HCT116 (cell line): ENCODE measurements at regions not wholly inside any gene's neighbourhood (a gene's known extent, or its start where the extent isn't known, plus 50 kb on each side); places are given as distances from the start of the nearest gene placed in this dataset.

Source experiments
- ATAC-seq: fragments of 200-7000 bp; cut with Tn5 transposase; 2 replicates; pipeline ENCODE4 v1.9.1; 2020; ENCODE audit warnings: mild to moderate bottlenecking, moderate library complexity
- BruUV-seq: library from RNA; stranded (reverse); fragments of 400-500 nt; replicated peaks from 2 replicates; lab custom pipeline; 2021; lab: Mats Ljungman, UMichigan
- CTCF ChIA-PET: fragments of 300-600 bp; sonication (Branson Sonifier 250); formaldehyde crosslinking; loops from one replicate; lab custom pipeline; 2021; ENCODE audit warnings: antibody characterized with exemption; lab: Charles Lee
- POLR2A ChIA-PET: fragments of 300-600, 350-600 bp; sonication (Branson Sonifier 250); formaldehyde crosslinking; loops from one replicate; lab custom pipeline; 2021; ENCODE audit warnings: antibody characterized with exemption; lab: Charles Lee
- RAD21 ChIA-PET, 2 experiments: fragments of 300-600 bp; sonication (Branson Sonifier 250); formaldehyde crosslinking; loops; one replicate each; lab custom pipeline; 2023; ENCODE audit warnings: low total read pairs in 2 of 2; ENCODE audit not compliant: uncharacterized antibody in 2 of 2, unreplicated experiment in 2 of 2, low non-redundant PET in 1 of 2; lab: Charles Lee
- DNase-seq: peaks from one replicate; pipeline ENCODE4 v3.0.0-alpha.2; 2010; ENCODE audit warnings: low read depth, low spot score
- H2AFZ ChIP-seq: fragments of 200-600 bp; shearing (Covaris generic), sonication (generic); 2 replicates; pipeline ENCODE4 v1.6.1; 2017; ENCODE audit warnings: low read depth, mixed run types, mixed read lengths, antibody characterized with exemption, low read length; ENCODE audit not compliant: poor library complexity, severe bottlenecking
- H3K27ac ChIP-seq: 2 replicates; pipeline ENCODE4 v1.5.1; 2012; ENCODE audit warnings: low read depth, low read length
- H3K27me3 ChIP-seq: fragments of 200-600 bp; sonication (generic); 2 replicates; pipeline ENCODE4 v1.6.1; 2016; ENCODE audit warnings: mixed run types, low read length, mixed read lengths; ENCODE audit not compliant: insufficient read depth
- H3K36me3 ChIP-seq, 2 experiments: fragments of 200-500 bp in 1 of 2; fragments of 200-600 bp in 1 of 2; sonication (Bioruptor generic) in 1 of 2; sonication (generic) in 1 of 2; 2 replicates each; pipeline versions ENCODE4 v1.5.1 to v1.6.1; 2014 to 2016; ENCODE audit warnings: low read length in 2 of 2, inconsistent platforms in 1 of 2, mixed read lengths in 1 of 2, mixed run types in 1 of 2; ENCODE audit not compliant: insufficient read depth in 2 of 2, control insufficient read depth in 1 of 2
- H3K4me1 ChIP-seq, 2 experiments: fragments of 200-600 bp in 1 of 2; sonication (generic) in 1 of 2; 2 replicates each; pipeline versions ENCODE4 v1.5.1 to v1.6.1; 2012 to 2017; ENCODE audit warnings: low read length in 2 of 2, inconsistent platforms in 1 of 2, mild to moderate bottlenecking in 1 of 2, mixed read lengths in 1 of 2, mixed run types in 1 of 2, moderate library complexity in 1 of 2; ENCODE audit not compliant: insufficient read depth in 2 of 2, control insufficient read depth in 1 of 2
- H3K4me2 ChIP-seq: fragments of 200-600 bp; sonication (generic); 2 replicates; pipeline ENCODE4 v1.6.1; 2017; ENCODE audit warnings: mixed run types, low read length, mixed read lengths
- H3K4me3 ChIP-seq, 2 experiments: fragments of 200-600 bp in 1 of 2; sonication (generic) in 1 of 2; replicated peaks in 1 of 2; 2 replicates each; pipeline ENCODE4 v1.5.1; 2011 to 2016; ENCODE audit warnings: low read length in 2 of 2, control low read depth in 1 of 2, low read depth in 1 of 2, mild to moderate bottlenecking in 1 of 2, mixed read lengths in 1 of 2, mixed run types in 1 of 2
- H3K79me2 ChIP-seq: fragments of 200-600 bp; sonication (generic); 2 replicates; pipeline ENCODE4 v1.6.1; 2017; ENCODE audit warnings: mild to moderate bottlenecking, mixed run types, low read length, moderate library complexity, mixed read lengths; ENCODE audit not compliant: insufficient read depth
- H3K9ac ChIP-seq: fragments of 200-600 bp; sonication (generic); 2 replicates; pipeline ENCODE4 v1.6.1; 2016; ENCODE audit warnings: low read length, mixed read lengths
- H3K9me2 ChIP-seq: fragments of 200-600 bp; sonication (generic), shearing (Covaris generic); 2 replicates; pipeline ENCODE4 v1.6.1; 2017; ENCODE audit warnings: mixed run types, mild to moderate bottlenecking, moderate library complexity; ENCODE audit not compliant: insufficient read depth
- H3K9me3 ChIP-seq, 2 experiments: fragments of 200-500 bp in 1 of 2; fragments of 200-600 bp in 1 of 2; sonication (Bioruptor generic) in 1 of 2; sonication (generic) in 1 of 2; 2 replicates each; pipeline ENCODE4 v1.6.1; 2014 to 2017; ENCODE audit warnings: low read length in 2 of 2, mixed read lengths in 2 of 2, inconsistent platforms in 1 of 2, low read depth in 1 of 2, mild to moderate bottlenecking in 1 of 2, mixed run types in 1 of 2, moderate library complexity in 1 of 2; ENCODE audit not compliant: control insufficient read depth in 1 of 2, insufficient read depth in 1 of 2
- H4K20me1 ChIP-seq: fragments of 200-600 bp; sonication (generic), shearing (Covaris generic); 2 replicates; pipeline ENCODE4 v1.6.1; 2017; ENCODE audit warnings: mixed run types, mild to moderate bottlenecking, moderate library complexity; ENCODE audit not compliant: insufficient read depth
- CBX3 ChIP-seq: IDR thresholded peaks from 2 replicates; pipeline ENCODE4 v1.6.1; 2012; ENCODE audit warnings: low read depth
- ELF1 ChIP-seq: IDR thresholded peaks from 2 replicates; pipeline ENCODE4 v1.6.1; 2012; ENCODE audit warnings: low read depth, borderline replicate concordance
- POLR2AphosphoS5 ChIP-seq: IDR thresholded peaks from 2 replicates; pipeline ENCODE4 v1.6.1; 2011; ENCODE audit warnings: mild to moderate bottlenecking, low read depth, low read length, moderate library complexity
- REST ChIP-seq: IDR thresholded peaks from 2 replicates; pipeline ENCODE4 v1.6.1; 2012; ENCODE audit warnings: low read depth
- SIN3A ChIP-seq: IDR thresholded peaks from 2 replicates; pipeline ENCODE4 v1.6.1; 2012; ENCODE audit warnings: low read depth
- YY1 ChIP-seq: IDR thresholded peaks from 2 replicates; pipeline ENCODE4 v1.6.1; 2011; ENCODE audit warnings: low read length, low read depth, moderate library complexity, mild to moderate bottlenecking; ENCODE audit not compliant: insufficient replicate concordance; ENCODE audit errors: extremely low read depth
- ZBTB33 ChIP-seq: IDR thresholded peaks from 2 replicates; pipeline ENCODE4 v1.6.1; 2011; ENCODE audit warnings: mild to moderate bottlenecking, low read length, moderate library complexity; ENCODE audit not compliant: insufficient replicate concordance; ENCODE audit errors: extremely low read depth
- ZFX ChIP-seq: fragments of 450-650 bp; IDR thresholded peaks from 2 replicates; pipeline ENCODE4 v1.6.1; 2017
- intact Hi-C: fragments of 100-400 bp; cut with micrococcal nuclease; formaldehyde crosslinking; loops from 2 replicates; pipeline ENCODE4 v1.10.0; 2022

- peaks cover 1% of the 10 kb centered on the region; the same call in 1 of the 2 replicates for H3K27me3 ChIP-seq
- no peaks in the 10 kb centered on the region for H3K4me1 ChIP-seq
- no peak overlapping the region for H3K9ac ChIP-seq
- DNase-seq = no peak
- intact Hi-C loops = loop anchor here (10.0 kb wide), 1 partner anchor 59 kb away; no protein-coding TSS in a partner anchor
- H3K27ac ChIP-seq = no peak overlapping the region
- H3K36me3 ChIP-seq = no peaks in the 10 kb centered on the region
- no peaks in the 10 kb centered on the region for H3K9me2 ChIP-seq
- POLR2A ChIA-PET = no interaction called here
- H3K9me3 ChIP-seq = no peaks in the 10 kb centered on the region
- no peak overlapping the region for H3K4me3 ChIP-seq
- H3K4me2 ChIP-seq = no peak overlapping the region
- CTCF ChIA-PET = no interaction called here
- BruUV-seq = no TSS peak
- H4K20me1 ChIP-seq = no peaks in the 10 kb centered on the region
- no peak overlapping the region for H2AFZ ChIP-seq
- RAD21 ChIA-PET = no interaction called here
- no peak for ATAC-seq
- H3K79me2 ChIP-seq = no peaks in the 10 kb centered on the region
- TF ChIP-seq REST (no peak), YY1 (no peak), ZFX (no peak), SIN3A (no peak), ZBTB33 (no peak), ELF1 (no peak), POLR2AphosphoS5 (no peak), CBX3 (no peak)
These were observed 395.3 kb downstream of the MAFB start for GRCh38 chr20:40293740-40294139.
